DND-41 (cell line): ENCODE measurements at regions not wholly inside any gene's neighbourhood (a gene's known extent, or its start where the extent isn't known, plus 50 kb on each side); places are given as distances from the start of the nearest gene placed in this dataset.

Experiments used
- ATAC-seq: fragments of 200-7000 bp; cut with Tn5 transposase; 3 replicates; pipeline ENCODE4 v1.9.1; 2021; ENCODE audit warnings: low read depth; ENCODE audit not compliant: insufficient read depth
- DNase-seq: peaks from one replicate; pipeline ENCODE4 v3.0.0-alpha.2; 2020
- H2AFZ ChIP-seq: 2 replicates; pipeline ENCODE4 v1.6.0; 2012; ENCODE audit warnings: low read depth, low read length
- H3K27ac ChIP-seq: 2 replicates; pipeline ENCODE4 v1.5.1; 2012; ENCODE audit warnings: low read length, inconsistent platforms
- H3K27me3 ChIP-seq: fragments of 200-600 bp; sonication (generic); 2 replicates; pipeline ENCODE4 v1.6.0; 2012; ENCODE audit warnings: low read length, mild to moderate bottlenecking, inconsistent platforms; ENCODE audit not compliant: insufficient read depth, poor library complexity
- H3K36me3 ChIP-seq: 2 replicates; pipeline ENCODE4 v1.5.1; 2012; ENCODE audit warnings: low read length, inconsistent platforms; ENCODE audit not compliant: insufficient read depth
- H3K4me1 ChIP-seq: 2 replicates; pipeline ENCODE4 v1.5.1; 2012; ENCODE audit warnings: mild to moderate bottlenecking, low read length; ENCODE audit not compliant: insufficient read depth
- H3K4me2 ChIP-seq: 2 replicates; pipeline ENCODE4 v1.6.0; 2012; ENCODE audit warnings: mild to moderate bottlenecking, moderate library complexity, low read length, inconsistent platforms; ENCODE audit not compliant: insufficient read depth
- H3K4me3 ChIP-seq, 2 experiments: fragments of 200-600 bp in 1 of 2; shearing (Covaris generic) in 1 of 2; 2 replicates each; pipeline ENCODE4 v1.5.1; 2012 to 2016; ENCODE audit warnings: inconsistent platforms in 2 of 2, low read length in 2 of 2, mild to moderate bottlenecking in 2 of 2, low read depth in 1 of 2, moderate library complexity in 1 of 2
- H3K79me2 ChIP-seq: 2 replicates; pipeline ENCODE4 v1.6.0; 2012; ENCODE audit warnings: low read length, inconsistent platforms; ENCODE audit not compliant: insufficient read depth
- H3K9ac ChIP-seq: 2 replicates; pipeline ENCODE4 v1.6.0; 2012; ENCODE audit warnings: low read depth, mild to moderate bottlenecking, inconsistent platforms, low read length, moderate library complexity
- H3K9me3 ChIP-seq: 2 replicates; pipeline ENCODE4 v1.5.1; 2012; ENCODE audit warnings: low read length, moderate library complexity, mild to moderate bottlenecking, inconsistent platforms; ENCODE audit not compliant: insufficient read depth, severe bottlenecking
- H4K20me1 ChIP-seq: 2 replicates; pipeline ENCODE4 v1.6.0; 2012; ENCODE audit warnings: low read length; ENCODE audit not compliant: insufficient read depth
- EZH2 ChIP-seq: IDR thresholded peaks from 3 replicates; pipeline ENCODE4 v1.6.1; 2012; ENCODE audit warnings: borderline replicate concordance, low read depth, mild to moderate bottlenecking, moderate library complexity, low read length, inconsistent platforms; ENCODE audit not compliant: severe bottlenecking
- TF ChIP-seq, protein P1 (sequence below): IDR thresholded peaks from 2 replicates; pipeline ENCODE4 v1.5.1; 2012; ENCODE audit warnings: borderline replicate concordance, low read length, moderate library complexity, mild to moderate bottlenecking; ENCODE audit not compliant: poor library complexity, severe bottlenecking; ENCODE audit errors: extremely low read depth

DNA sequence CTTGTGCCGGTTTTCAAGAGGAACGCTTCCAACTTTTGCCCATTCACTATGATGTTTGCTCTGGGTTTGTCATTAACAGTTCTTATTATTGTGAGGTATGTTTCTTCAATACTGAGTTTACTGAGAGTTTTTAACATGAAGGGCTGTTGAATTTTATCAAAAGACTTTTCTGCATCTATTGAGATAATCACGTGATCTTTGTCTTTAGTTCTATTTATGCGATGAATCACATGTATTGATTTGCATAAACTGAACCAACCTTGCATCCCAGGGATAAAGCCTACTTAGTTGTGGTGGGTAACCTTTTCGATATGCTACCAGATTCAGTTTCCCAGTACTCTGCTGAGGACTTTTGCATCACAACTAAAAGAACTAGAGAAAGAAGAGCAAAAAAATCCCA is 318.0 kb downstream of the GASK1B start:
- DNase-seq: no peak
- Histone ChIP-seq H3K27ac (no peak overlapping the region), H3K4me2 (no peak overlapping the region), H2AFZ (no peak overlapping the region), H4K20me1 (no peaks in the 10 kb centered on the region), H3K4me1 (no peaks in the 10 kb centered on the region), H3K36me3 (no peaks in the 10 kb centered on the region), H3K4me3 (no peak overlapping the region), H3K9me3 (no peaks in the 10 kb centered on the region), H3K79me2 (no peaks in the 10 kb centered on the region), H3K27me3 (no peaks in the 10 kb centered on the region), H3K9ac (no peak overlapping the region)
- TF ChIP-seq EZH2: no peak
- TF ChIP-seq, protein P1, sequence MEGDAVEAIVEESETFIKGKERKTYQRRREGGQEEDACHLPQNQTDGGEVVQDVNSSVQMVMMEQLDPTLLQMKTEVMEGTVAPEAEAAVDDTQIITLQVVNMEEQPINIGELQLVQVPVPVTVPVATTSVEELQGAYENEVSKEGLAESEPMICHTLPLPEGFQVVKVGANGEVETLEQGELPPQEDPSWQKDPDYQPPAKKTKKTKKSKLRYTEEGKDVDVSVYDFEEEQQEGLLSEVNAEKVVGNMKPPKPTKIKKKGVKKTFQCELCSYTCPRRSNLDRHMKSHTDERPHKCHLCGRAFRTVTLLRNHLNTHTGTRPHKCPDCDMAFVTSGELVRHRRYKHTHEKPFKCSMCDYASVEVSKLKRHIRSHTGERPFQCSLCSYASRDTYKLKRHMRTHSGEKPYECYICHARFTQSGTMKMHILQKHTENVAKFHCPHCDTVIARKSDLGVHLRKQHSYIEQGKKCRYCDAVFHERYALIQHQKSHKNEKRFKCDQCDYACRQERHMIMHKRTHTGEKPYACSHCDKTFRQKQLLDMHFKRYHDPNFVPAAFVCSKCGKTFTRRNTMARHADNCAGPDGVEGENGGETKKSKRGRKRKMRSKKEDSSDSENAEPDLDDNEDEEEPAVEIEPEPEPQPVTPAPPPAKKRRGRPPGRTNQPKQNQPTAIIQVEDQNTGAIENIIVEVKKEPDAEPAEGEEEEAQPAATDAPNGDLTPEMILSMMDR: no peak
- ATAC-seq: no peak

DNA sequence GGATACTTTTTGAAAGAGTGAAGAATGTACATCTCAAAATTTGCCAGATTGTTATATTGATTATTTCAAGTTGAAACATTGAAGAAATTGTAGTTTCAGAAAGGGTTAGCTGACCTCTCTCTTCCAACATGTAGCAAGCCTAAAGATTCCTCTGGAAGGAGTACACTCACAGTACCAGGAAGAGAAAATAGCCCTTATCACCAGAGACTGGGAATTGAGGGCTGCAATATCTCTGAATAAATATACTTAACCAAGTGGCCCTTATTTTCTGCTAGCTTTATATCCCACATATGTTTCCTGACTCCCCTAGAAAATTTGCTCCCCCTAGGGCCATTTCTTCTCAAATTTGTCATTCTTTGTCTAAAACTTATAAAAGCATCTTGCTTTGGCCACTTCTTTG is 332.2 kb downstream of the GASK1B start:
- no peak for TF ChIP-seq EZH2
- TF ChIP-seq, protein P1: no peak
- Histone ChIP-seq H3K4me3 (no peak overlapping the region), H3K9ac (no peak overlapping the region), H3K4me2 (no peak overlapping the region), H3K36me3 (no peaks in the 10 kb centered on the region), H3K4me1 (no peaks in the 10 kb centered on the region), H3K27me3 (no peaks in the 10 kb centered on the region), H3K27ac (no peak overlapping the region), H4K20me1 (no peaks in the 10 kb centered on the region), H3K79me2 (no peaks in the 10 kb centered on the region), H2AFZ (no peak overlapping the region), H3K9me3 (no peaks in the 10 kb centered on the region)
- ATAC-seq (no peak), DNase-seq (no peak)

DNA sequence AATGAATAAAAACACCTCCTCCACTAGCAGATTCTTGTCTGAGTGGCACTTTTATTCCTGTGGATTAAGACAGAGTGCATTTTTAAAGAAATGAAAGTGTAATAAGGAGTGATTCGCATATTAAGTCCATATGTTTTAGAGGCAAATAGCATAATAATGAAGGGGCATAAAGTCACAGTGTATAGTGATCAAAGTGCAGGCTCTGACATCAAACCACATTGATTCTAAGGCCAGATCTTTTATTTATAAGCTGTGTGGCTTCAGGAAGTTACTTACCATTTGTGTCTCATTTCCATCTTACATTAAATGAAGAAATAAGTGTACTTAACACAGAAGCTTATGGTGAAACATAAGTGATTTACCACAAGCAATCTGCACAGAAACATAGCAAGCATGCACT is 332.8 kb downstream of the GASK1B start:
- DNase-seq (no peak), ATAC-seq (no peak)
- H2AFZ ChIP-seq: no peak overlapping the region
- H4K20me1 ChIP-seq: no peaks in the 10 kb centered on the region
- no peak overlapping the region for H3K4me3 ChIP-seq
- no peak overlapping the region for H3K27ac ChIP-seq
- no peaks in the 10 kb centered on the region for H3K27me3 ChIP-seq
- no peak overlapping the region for H3K9ac ChIP-seq
- H3K9me3 ChIP-seq: no peaks in the 10 kb centered on the region
- no peaks in the 10 kb centered on the region for H3K36me3 ChIP-seq
- H3K4me1 ChIP-seq: no peaks in the 10 kb centered on the region
- H3K79me2 ChIP-seq: no peaks in the 10 kb centered on the region
- H3K4me2 ChIP-seq: no peak overlapping the region
- no peak for TF ChIP-seq EZH2
- TF ChIP-seq, protein P1: no peak

DNA sequence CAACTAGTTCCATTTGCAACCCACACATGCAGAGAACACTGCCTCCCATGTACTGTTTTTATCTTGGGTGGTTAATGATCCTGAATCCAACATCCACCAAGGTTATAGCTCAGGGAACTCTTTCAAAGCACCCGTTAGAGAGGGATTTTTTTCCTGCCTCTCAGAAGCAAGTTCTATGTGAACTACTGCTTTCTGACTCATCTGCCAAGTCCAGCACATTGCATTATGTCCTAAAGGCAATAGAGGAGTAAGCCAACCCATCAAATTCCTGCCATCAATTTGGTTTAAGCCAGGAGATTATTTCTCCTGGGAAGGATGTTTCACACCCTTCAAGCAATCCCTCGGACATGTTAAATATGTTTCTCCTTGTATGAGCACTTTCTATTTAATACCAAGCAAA is 334.5 kb downstream of the GASK1B start:
- H3K9ac ChIP-seq: no peak overlapping the region
- DNase-seq (no peak), ATAC-seq (no peak)
- no peaks in the 10 kb centered on the region for H3K9me3 ChIP-seq
- no peaks in the 10 kb centered on the region for H3K27me3 ChIP-seq
- no peak overlapping the region for H3K4me3 ChIP-seq
- TF ChIP-seq, protein P1: no peak
- no peak for TF ChIP-seq EZH2
- no peak overlapping the region for H2AFZ ChIP-seq
- no peaks in the 10 kb centered on the region for H3K36me3 ChIP-seq
- H3K4me1 ChIP-seq: no peaks in the 10 kb centered on the region
- no peak overlapping the region for H3K4me2 ChIP-seq
- no peaks in the 10 kb centered on the region for H4K20me1 ChIP-seq
- H3K27ac ChIP-seq: no peak overlapping the region
- no peaks in the 10 kb centered on the region for H3K79me2 ChIP-seq
